ENCODE measurements at regions not wholly inside any gene's neighbourhood (a gene's known extent, or its start where the extent isn't known, plus 50 kb on each side); places are given as distances from the start of the nearest gene placed in this dataset.

DNA sequence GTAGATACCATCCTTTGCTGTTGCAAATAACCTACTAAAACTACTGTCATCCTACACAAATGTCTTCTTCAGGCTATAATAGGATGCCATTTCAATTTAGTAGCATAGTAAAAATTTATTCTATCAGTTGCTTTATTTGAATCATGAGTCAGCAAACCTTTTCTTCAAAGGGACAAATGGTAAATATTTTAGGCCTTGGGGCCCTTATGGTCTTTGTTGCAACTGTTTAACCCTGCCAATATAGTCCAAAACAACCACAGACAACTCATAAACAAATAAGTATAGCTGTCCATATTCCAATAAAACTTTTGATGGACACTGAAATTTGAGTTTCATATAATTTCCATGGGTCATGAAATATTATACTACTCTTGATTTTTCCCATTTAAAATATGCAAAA is 54.0 kb upstream of the CCBE1 start:
- no peak for DNase-seq

DNA sequence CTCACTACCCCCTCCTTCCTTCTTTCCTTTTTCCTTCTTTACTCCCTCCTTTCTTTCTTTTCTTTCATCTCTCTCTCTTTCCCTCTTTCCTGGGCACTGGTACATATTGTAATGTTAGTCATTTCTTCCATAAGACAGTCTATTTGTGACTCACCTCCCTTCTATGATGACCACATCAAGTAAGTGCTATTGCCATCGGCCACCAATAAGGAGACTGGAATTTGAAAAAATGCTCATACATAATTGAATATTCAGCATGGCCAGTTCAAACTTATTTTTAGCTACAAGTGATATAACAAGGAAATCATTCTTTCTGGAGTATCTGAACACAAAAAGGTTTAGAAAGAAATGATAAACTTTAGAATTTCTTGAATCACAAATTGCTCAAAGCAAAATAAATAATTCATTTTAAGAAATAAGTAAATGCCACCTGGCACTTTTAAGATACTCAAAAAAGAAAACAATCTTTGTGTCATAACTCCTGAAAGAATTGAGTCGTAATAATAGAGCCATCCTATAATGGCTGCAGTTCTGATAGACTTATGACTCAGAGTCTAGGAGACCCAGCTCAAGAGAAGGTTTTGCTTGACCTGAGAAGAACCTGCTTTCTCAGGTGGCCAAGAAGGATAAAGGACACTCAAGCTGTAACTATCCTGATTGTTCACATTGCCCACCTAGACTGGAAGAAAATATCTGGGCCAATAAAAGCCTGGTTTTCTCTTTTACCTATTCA is 51.6 kb upstream of the CCBE1 start:
- DNase-seq, result no peak
